ENCODE measurements at regions not wholly inside any gene's neighbourhood (a gene's known extent, or its start where the extent isn't known, plus 50 kb on each side); places are given as distances from the start of the nearest gene placed in this dataset.

GRCh38 chr13:39224671-39225240 lies 186.5 kb downstream of the NHLRC3 start:
- TF ChIP-seq CTCF (IDR thresholded peaks at IDR 0.05; ENCODE audit: low read length, missing control alignments): no peak
- DNase-seq (ENCODE audit: low read depth): no peak
- no peak overlapping the region for H3K4me3 ChIP-seq (replicated peaks; ENCODE audit: low read depth, low read length)

GRCh38 chr13:39225860-39226259 lies 187.6 kb downstream of the NHLRC3 start:
- no peak for TF ChIP-seq CTCF (IDR thresholded peaks at IDR 0.05; ENCODE audit: low read length, missing control alignments)
- H3K4me3 ChIP-seq (replicated peaks; ENCODE audit: low read depth, low read length): no peak overlapping the region
- no peak for DNase-seq (ENCODE audit: low read depth)

GRCh38 chr13:39226359-39226758 lies 188.1 kb downstream of the NHLRC3 start:
- DNase-seq (ENCODE audit: low read depth): no peak
- no peak for TF ChIP-seq CTCF (IDR thresholded peaks at IDR 0.05; ENCODE audit: low read length, missing control alignments)
- H3K4me3 ChIP-seq (replicated peaks; ENCODE audit: low read depth, low read length): no peak overlapping the region

GRCh38 chr13:39232401-39232980 lies 194.2 kb downstream of the NHLRC3 start:
- no peak for DNase-seq (ENCODE audit: low read depth)
- no peak for TF ChIP-seq CTCF (IDR thresholded peaks at IDR 0.05; ENCODE audit: low read length, missing control alignments)
- H3K4me3 ChIP-seq (replicated peaks; ENCODE audit: low read depth, low read length): no peak overlapping the region

- no peak for DNase-seq (ENCODE audit: low read depth)
- no peak overlapping the region for H3K4me3 ChIP-seq (replicated peaks; ENCODE audit: low read depth, low read length)
- TF ChIP-seq CTCF (IDR thresholded peaks at IDR 0.05; ENCODE audit: low read length, missing control alignments): no peak
These were observed 194.7 kb downstream of the NHLRC3 start for GRCh38 chr13:39232999-39233398.

GRCh38 chr13:39233519-39233918 lies 195.3 kb downstream of the NHLRC3 start:
- no peak for DNase-seq (ENCODE audit: low read depth)
- no peak for TF ChIP-seq CTCF (IDR thresholded peaks at IDR 0.05; ENCODE audit: low read length, missing control alignments)
- H3K4me3 ChIP-seq (replicated peaks; ENCODE audit: low read depth, low read length): no peak overlapping the region
